ENCODE measurements at regions not wholly inside any gene's neighbourhood (a gene's known extent, or its start where the extent isn't known, plus 50 kb on each side); places are given as distances from the start of the nearest gene placed in this dataset.

GRCh38 chr22:47484960-47485569 lies 722.6 kb downstream of the TBC1D22A start:
- Histone ChIP-seq H3K27ac (ENCODE audit: low read length) (no peak overlapping the region), H3K4me1 (ENCODE audit: control insufficient read depth, insufficient read depth, low read length) (no peaks in the 10 kb centered on the region), H3K27me3 (ENCODE audit: control insufficient read depth, insufficient read depth, low read length) (no peaks in the 10 kb centered on the region), H3K4me3 (ENCODE audit: low read depth in 2 of 2, low read length in 2 of 2) (no peak overlapping the region), H3K36me3 (ENCODE audit: control insufficient read depth, insufficient read depth, low read length) (no peaks in the 10 kb centered on the region), H3K9me3 (ENCODE audit: control insufficient read depth, insufficient read depth, low read depth, low read length) (no peaks in the 10 kb centered on the region)
- DNase-seq (ENCODE audit: low read depth, low spot score) (no peak), ATAC-seq (no peak)
- TF ChIP-seq, protein P1, sequence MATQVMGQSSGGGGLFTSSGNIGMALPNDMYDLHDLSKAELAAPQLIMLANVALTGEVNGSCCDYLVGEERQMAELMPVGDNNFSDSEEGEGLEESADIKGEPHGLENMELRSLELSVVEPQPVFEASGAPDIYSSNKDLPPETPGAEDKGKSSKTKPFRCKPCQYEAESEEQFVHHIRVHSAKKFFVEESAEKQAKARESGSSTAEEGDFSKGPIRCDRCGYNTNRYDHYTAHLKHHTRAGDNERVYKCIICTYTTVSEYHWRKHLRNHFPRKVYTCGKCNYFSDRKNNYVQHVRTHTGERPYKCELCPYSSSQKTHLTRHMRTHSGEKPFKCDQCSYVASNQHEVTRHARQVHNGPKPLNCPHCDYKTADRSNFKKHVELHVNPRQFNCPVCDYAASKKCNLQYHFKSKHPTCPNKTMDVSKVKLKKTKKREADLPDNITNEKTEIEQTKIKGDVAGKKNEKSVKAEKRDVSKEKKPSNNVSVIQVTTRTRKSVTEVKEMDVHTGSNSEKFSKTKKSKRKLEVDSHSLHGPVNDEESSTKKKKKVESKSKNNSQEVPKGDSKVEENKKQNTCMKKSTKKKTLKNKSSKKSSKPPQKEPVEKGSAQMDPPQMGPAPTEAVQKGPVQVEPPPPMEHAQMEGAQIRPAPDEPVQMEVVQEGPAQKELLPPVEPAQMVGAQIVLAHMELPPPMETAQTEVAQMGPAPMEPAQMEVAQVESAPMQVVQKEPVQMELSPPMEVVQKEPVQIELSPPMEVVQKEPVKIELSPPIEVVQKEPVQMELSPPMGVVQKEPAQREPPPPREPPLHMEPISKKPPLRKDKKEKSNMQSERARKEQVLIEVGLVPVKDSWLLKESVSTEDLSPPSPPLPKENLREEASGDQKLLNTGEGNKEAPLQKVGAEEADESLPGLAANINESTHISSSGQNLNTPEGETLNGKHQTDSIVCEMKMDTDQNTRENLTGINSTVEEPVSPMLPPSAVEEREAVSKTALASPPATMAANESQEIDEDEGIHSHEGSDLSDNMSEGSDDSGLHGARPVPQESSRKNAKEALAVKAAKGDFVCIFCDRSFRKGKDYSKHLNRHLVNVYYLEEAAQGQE (IDR thresholded peaks at IDR 0.05; ENCODE audit: insufficient read depth in 1 of 2, low read depth in 2 of 2, low read length in 1 of 2): no peak
- TF ChIP-seq SIN3A (IDR thresholded peaks at IDR 0.05; ENCODE audit: borderline replicate concordance, insufficient read depth, low read depth, low read length): no peak
- intact Hi-C loops (cut with micrococcal nuclease; ENCODE audit: unreplicated experiment) (no loop called here), in situ Hi-C loops (cut with HindIII; ENCODE audit: low pct_unique_long_range_greater_than_20kb, low sequenced_read_pairs) (no loop called here)
- no TSS peak for BruUV-seq (replicated peaks)
- CTCF ChIA-PET: no interaction called here
- POLR2A ChIA-PET: no interaction called here

DNA sequence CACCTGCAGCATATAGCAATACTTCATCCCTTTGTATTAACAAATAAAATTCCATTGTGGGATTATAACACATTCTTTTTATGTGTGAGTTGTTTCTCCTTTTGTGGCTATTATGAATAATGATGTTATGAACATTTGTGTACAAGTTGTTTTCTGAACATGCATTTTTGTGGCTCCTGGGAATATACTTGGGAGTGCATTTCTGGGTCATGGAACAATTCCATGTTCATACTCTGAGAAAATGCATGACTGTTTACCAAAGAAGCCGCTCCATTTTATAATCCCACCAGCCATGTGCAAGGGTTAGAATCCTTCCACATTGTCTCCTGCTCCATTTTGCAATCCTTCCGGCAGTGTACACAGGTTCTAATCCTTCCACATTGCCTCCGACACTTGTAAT lies 713.8 kb downstream of the TBC1D22A start:
- Histone ChIP-seq H3K9me3 (ENCODE audit: control insufficient read depth, insufficient read depth, low read depth, low read length) (no peaks in the 10 kb centered on the region), H3K27me3 (ENCODE audit: control insufficient read depth, insufficient read depth, low read length) (no peaks in the 10 kb centered on the region), H3K4me3 (ENCODE audit: low read depth in 2 of 2, low read length in 2 of 2) (no peak overlapping the region), H3K4me1 (ENCODE audit: control insufficient read depth, insufficient read depth, low read length) (no peaks in the 10 kb centered on the region), H3K27ac (ENCODE audit: low read length) (no peak overlapping the region), H3K36me3 (ENCODE audit: control insufficient read depth, insufficient read depth, low read length) (no peaks in the 10 kb centered on the region)
- POLR2A ChIA-PET: no interaction called here
- intact Hi-C loops (cut with micrococcal nuclease; ENCODE audit: unreplicated experiment) (no loop called here), in situ Hi-C loops (cut with HindIII; ENCODE audit: low pct_unique_long_range_greater_than_20kb, low sequenced_read_pairs) (no loop called here)
- TF ChIP-seq, protein P2, sequence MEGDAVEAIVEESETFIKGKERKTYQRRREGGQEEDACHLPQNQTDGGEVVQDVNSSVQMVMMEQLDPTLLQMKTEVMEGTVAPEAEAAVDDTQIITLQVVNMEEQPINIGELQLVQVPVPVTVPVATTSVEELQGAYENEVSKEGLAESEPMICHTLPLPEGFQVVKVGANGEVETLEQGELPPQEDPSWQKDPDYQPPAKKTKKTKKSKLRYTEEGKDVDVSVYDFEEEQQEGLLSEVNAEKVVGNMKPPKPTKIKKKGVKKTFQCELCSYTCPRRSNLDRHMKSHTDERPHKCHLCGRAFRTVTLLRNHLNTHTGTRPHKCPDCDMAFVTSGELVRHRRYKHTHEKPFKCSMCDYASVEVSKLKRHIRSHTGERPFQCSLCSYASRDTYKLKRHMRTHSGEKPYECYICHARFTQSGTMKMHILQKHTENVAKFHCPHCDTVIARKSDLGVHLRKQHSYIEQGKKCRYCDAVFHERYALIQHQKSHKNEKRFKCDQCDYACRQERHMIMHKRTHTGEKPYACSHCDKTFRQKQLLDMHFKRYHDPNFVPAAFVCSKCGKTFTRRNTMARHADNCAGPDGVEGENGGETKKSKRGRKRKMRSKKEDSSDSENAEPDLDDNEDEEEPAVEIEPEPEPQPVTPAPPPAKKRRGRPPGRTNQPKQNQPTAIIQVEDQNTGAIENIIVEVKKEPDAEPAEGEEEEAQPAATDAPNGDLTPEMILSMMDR (IDR thresholded peaks at IDR 0.05): no peak
- no peak for TF ChIP-seq TCF7L2 (IDR thresholded peaks at IDR 0.05; ENCODE audit: low read depth, low read length)
- ATAC-seq (no peak), DNase-seq (ENCODE audit: low read depth, low spot score) (no peak)
- no TSS peak for BruUV-seq (replicated peaks)
- CTCF ChIA-PET: no interaction called here

- no TSS peak for BruUV-seq (replicated peaks)
- no peak overlapping the region for H3K4me3 ChIP-seq (ENCODE audit: low read depth in 2 of 2, low read length in 2 of 2)
- no peaks in the 10 kb centered on the region for H3K27me3 ChIP-seq (ENCODE audit: control insufficient read depth, insufficient read depth, low read length)
- POLR2A ChIA-PET: no interaction called here
- no peak for DNase-seq (ENCODE audit: low read depth, low spot score)
- ATAC-seq: no peak
- TF ChIP-seq SIN3A (IDR thresholded peaks at IDR 0.05; ENCODE audit: borderline replicate concordance, insufficient read depth, low read depth, low read length): no peak
- no peak for TF ChIP-seq TCF7L2 (IDR thresholded peaks at IDR 0.05; ENCODE audit: low read depth, low read length)
- TF ChIP-seq, protein P1 (IDR thresholded peaks at IDR 0.05; ENCODE audit: insufficient read depth in 1 of 2, low read depth in 2 of 2, low read length in 1 of 2): no peak
- in situ Hi-C loops (cut with HindIII; ENCODE audit: low pct_unique_long_range_greater_than_20kb, low sequenced_read_pairs) (no loop called here), intact Hi-C loops (cut with micrococcal nuclease; ENCODE audit: unreplicated experiment) (no loop called here)
- H3K4me1 ChIP-seq (ENCODE audit: control insufficient read depth, insufficient read depth, low read length): no peaks in the 10 kb centered on the region
- CTCF ChIA-PET: interaction anchor here (0.6 kb wide), 1 partner anchor 9 kb away, joined by 5 read pairs; no protein-coding TSS in a partner anchor
- H3K36me3 ChIP-seq (ENCODE audit: control insufficient read depth, insufficient read depth, low read length): no peaks in the 10 kb centered on the region
- no peak overlapping the region for H3K27ac ChIP-seq (ENCODE audit: low read length)
- H3K9me3 ChIP-seq (ENCODE audit: control insufficient read depth, insufficient read depth, low read depth, low read length): no peaks in the 10 kb centered on the region
Measured at GRCh38 chr22:47474895-47475294, 712.4 kb downstream of the TBC1D22A start.

All from Panc1 (cell line).